HepG2 (cell line): ENCODE measurements at regions not wholly inside any gene's neighbourhood (a gene's known extent, or its start where the extent isn't known, plus 50 kb on each side); places are given as distances from the start of the nearest gene placed in this dataset.

Experiments used
- ATAC-seq: fragments of 200-7000 bp; cut with Tn5 transposase; 3 replicates; pipeline ENCODE4 v1.9.1; 2020; ENCODE audit warnings: mild to moderate bottlenecking, moderate library complexity
- BruUV-seq: library from RNA; stranded (reverse); fragments of 400-500 nt; replicated peaks from 2 replicates; lab custom pipeline; 2021; lab: Mats Ljungman, UMichigan
- CTCF ChIA-PET: fragments of 300-600 bp; formaldehyde crosslinking; extraction: SDS; loops from one replicate; lab custom pipeline; 2021; ENCODE audit warnings: low total read pairs, inconsistent platforms, low intra/inter-chr PET ratio; lab: Yijun Ruan, JAX
- POLR2A ChIA-PET: fragments of 350-600 bp; sonication (Branson Sonifier 250); formaldehyde crosslinking; loops from one replicate; lab custom pipeline; 2020; ENCODE audit warnings: antibody characterized with exemption, inconsistent platforms; lab: Yijun Ruan, JAX
- DNase-seq: peaks from one replicate; pipeline ENCODE4 v3.0.0-alpha.2; 2015; ENCODE audit warnings: low spot score
- FAIRE-seq: peaks from 3 replicates; lab custom pipeline; 2011; peaks lifted over from hg19 to GRCh38; lab: Jason Lieb, UNC
- H2AFZ ChIP-seq: one replicate; pipeline ENCODE4 v1.6.1; 2011; ENCODE audit warnings: low read length, inconsistent platforms
- H3K27ac ChIP-seq: fragments of 300-600 bp; 3 replicates; pipeline ENCODE4 v1.8.0; 2011; ENCODE audit warnings: mixed run types, mild to moderate bottlenecking, mixed read lengths, low read length, inconsistent platforms; ENCODE audit not compliant: insufficient read depth; ENCODE audit errors: extremely low read length
- H3K27me3 ChIP-seq, 2 experiments: fragments of 200-600 bp in 1 of 2; 2 replicates in 1 of 2; 3 replicates in 1 of 2; pipeline versions ENCODE4 v1.6.0 to v1.8.0; 2011; ENCODE audit warnings: low read length in 2 of 2, mild to moderate bottlenecking in 2 of 2, moderate library complexity in 2 of 2, inconsistent platforms in 1 of 2; ENCODE audit not compliant: insufficient read depth in 2 of 2, control insufficient read depth in 1 of 2
- H3K36me3 ChIP-seq, 2 experiments: fragments of 200-600 bp in 1 of 2; replicated peaks in 1 of 2; 2 replicates in 1 of 2; 3 replicates in 1 of 2; pipeline versions ENCODE4 v1.5.1 to v1.8.0; 2011; ENCODE audit warnings: low read length in 2 of 2, inconsistent platforms in 1 of 2; ENCODE audit not compliant: insufficient read depth in 2 of 2, control insufficient read depth in 1 of 2
- H3K4me1 ChIP-seq: 2 replicates; pipeline ENCODE4 v1.5.1; 2012; ENCODE audit warnings: low read length, inconsistent platforms; ENCODE audit not compliant: insufficient read depth
- H3K4me2 ChIP-seq: 2 replicates; pipeline ENCODE4 v1.6.0; 2011; ENCODE audit warnings: low read depth, low read length, inconsistent platforms
- H3K4me3 ChIP-seq, 3 experiments: fragments of 200-600 bp in 1 of 3; sonication (generic), shearing (Covaris generic) in 1 of 3; replicated peaks in 1 of 3; 2 replicates each; pipeline ENCODE4 v1.5.1; 2011 to 2016; ENCODE audit warnings: low read length in 3 of 3, inconsistent platforms in 2 of 3, low read depth in 2 of 3, mild to moderate bottlenecking in 2 of 3, control low read depth in 1 of 3, mixed read lengths in 1 of 3; ENCODE audit not compliant: insufficient read depth in 1 of 3
- H3K79me2 ChIP-seq: one replicate; pipeline ENCODE4 v1.6.1; 2011; ENCODE audit warnings: low read length, inconsistent platforms; ENCODE audit not compliant: insufficient read depth
- H3K9ac ChIP-seq: 2 replicates; pipeline ENCODE4 v1.6.0; 2011; ENCODE audit warnings: mild to moderate bottlenecking, low read depth, low read length, inconsistent platforms; ENCODE audit not compliant: insufficient read depth
- H3K9me3 ChIP-seq: 2 replicates; pipeline ENCODE4 v1.5.1; 2012; ENCODE audit warnings: mild to moderate bottlenecking, low read length
- H4K20me1 ChIP-seq: 2 replicates; pipeline ENCODE4 v1.6.0; 2011; ENCODE audit warnings: inconsistent platforms, mild to moderate bottlenecking, low read length, moderate library complexity; ENCODE audit not compliant: insufficient read depth
- GPN1 ChIP-seq: sonication (generic); formaldehyde crosslinking; IDR thresholded peaks from 2 replicates; pipeline ENCODE4 v1.5.1; 2020; ENCODE audit warnings: missing genetic modification reagents, borderline replicate concordance
- HOXA3 ChIP-seq: sonication (generic); formaldehyde crosslinking; IDR thresholded peaks from 2 replicates; pipeline ENCODE4 v1.5.0; 2020; ENCODE audit warnings: missing genetic modification reagents
- KLF9 ChIP-seq: IDR thresholded peaks from 2 replicates; pipeline ENCODE4 v1.6.1; 2016; ENCODE audit warnings: low read depth
- PHF5A ChIP-seq: IDR thresholded peaks from one replicate; pipeline ENCODE4 v1.6.1; 2018; ENCODE audit warnings: low read depth, missing genetic modification reagents; ENCODE audit not compliant: unreplicated experiment
- RXRA ChIP-seq: sonication (generic); formaldehyde crosslinking; IDR thresholded peaks from 2 replicates; pipeline ENCODE4 v1.5.1; 2020; ENCODE audit warnings: missing genetic modification reagents
- SNAPC2 ChIP-seq: sonication (generic); formaldehyde crosslinking; IDR thresholded peaks from 2 replicates; pipeline ENCODE4 v1.8.1; 2022; ENCODE audit warnings: mild to moderate bottlenecking, missing genetic modification reagents
- ZNF367 ChIP-seq: sonication (generic); formaldehyde crosslinking; IDR thresholded peaks from 2 replicates; pipeline ENCODE4 v1.4.0; 2020; ENCODE audit warnings: missing genetic modification reagents, borderline replicate concordance
- ZNF589 ChIP-seq: sonication (generic); formaldehyde crosslinking; conservative IDR thresholded peaks from 2 replicates; pipeline ENCODE4 v1.8.0; 2022; ENCODE audit warnings: mild to moderate bottlenecking, moderate library complexity, missing genetic modification reagents
- ZNF615 ChIP-seq: sonication (generic); formaldehyde crosslinking; IDR thresholded peaks from 2 replicates; pipeline ENCODE4 v1.5.0; 2020; ENCODE audit warnings: mild to moderate bottlenecking, missing genetic modification reagents, borderline replicate concordance
- ZNF724P ChIP-seq: sonication (generic); formaldehyde crosslinking; IDR thresholded peaks from 2 replicates; pipeline ENCODE4 v1.8.0; 2022; ENCODE audit warnings: missing genetic modification reagents, borderline replicate concordance
- ZNF792 ChIP-seq: IDR thresholded peaks from 2 replicates; pipeline ENCODE4 v1.6.1; 2016
- WGBS: methylation state at CpG from one replicate; pipeline ENCODE4 v1.1.6; 2017; ENCODE audit warnings: low lambda C conversion rate; 5-methylcytosine and 5-hydroxymethylcytosine counted together
- in situ Hi-C: cut with HindIII; loops from 2 replicates; pipeline ENCODE4 v1.10.0; 2017; ENCODE audit warnings: low pct_unique_long_range_greater_than_20kb; ENCODE audit not compliant: extremely low pct_ligation_motif_present
- intact Hi-C: fragments of 100-400 bp; cut with micrococcal nuclease; formaldehyde crosslinking; loops from one replicate; pipeline ENCODE4 v1.10.0; 2022; ENCODE audit not compliant: unreplicated experiment

- Histone ChIP-seq H3K4me3 (no peak overlapping the region), H3K27ac (no peak overlapping the region), H3K27me3 (peaks cover 0 to 4% of the 10 kb centered on the region in 2 experiments; a peak in 1 of 5 replicates), H3K79me2 (no peaks in the 10 kb centered on the region), H3K9me3 (no peaks in the 10 kb centered on the region), H3K4me1 (no peaks in the 10 kb centered on the region), H3K36me3 (no peaks in the 10 kb centered on the region), H4K20me1 (no peaks in the 10 kb centered on the region), H3K4me2 (no peak overlapping the region), H2AFZ (no peak overlapping the region), H3K9ac (no peak overlapping the region)
- POLR2A ChIA-PET: no interaction called here
- no peak for TF ChIP-seq SNAPC2 (CRISPR knock-in tag)
- TF ChIP-seq ZNF792 (CRISPR knock-in tag): no peak
- ATAC-seq (no peak), DNase-seq (no peak), FAIRE-seq (no peak)
- BruUV-seq: no TSS peak
- CTCF ChIA-PET: no interaction called here
- intact Hi-C loops (no loop called here), in situ Hi-C loops (no loop called here)
- 3% methylated on average over 7 of the region's 7 CpGs for WGBS
Observed at GRCh38 chr5:54874337-54875021, 110.9 kb downstream of the ESM1 start.

- intact Hi-C loops (no loop called here), in situ Hi-C loops (no loop called here)
- Histone ChIP-seq H3K36me3 (no peaks in the 10 kb centered on the region), H3K79me2 (no peaks in the 10 kb centered on the region), H3K9me3 (no peaks in the 10 kb centered on the region), H3K4me1 (no peaks in the 10 kb centered on the region), H4K20me1 (no peaks in the 10 kb centered on the region), H3K9ac (no peak overlapping the region), H2AFZ (no peak overlapping the region), H3K4me2 (no peak overlapping the region), H3K4me3 (no peak overlapping the region), H3K27me3 (peaks cover 0 to 4% of the 10 kb centered on the region in 2 experiments; a peak in 1 of 5 replicates), H3K27ac (no peak overlapping the region)
- DNase-seq (no peak), FAIRE-seq (no peak), ATAC-seq (no peak)
- 21% methylated on average over 2 of the region's 2 CpGs for WGBS
- POLR2A ChIA-PET: no interaction called here
- CTCF ChIA-PET: no interaction called here
- no TSS peak for BruUV-seq
- no peak for TF ChIP-seq ZNF367 (CRISPR knock-in tag)
- TF ChIP-seq ZNF589: no peak
- no peak for TF ChIP-seq ZNF615 (CRISPR knock-in tag)
- TF ChIP-seq KLF9: no peak
- TF ChIP-seq GPN1 (CRISPR knock-in tag): no peak
- no peak for TF ChIP-seq HOXA3
- TF ChIP-seq PHF5A: no peak
- no peak for TF ChIP-seq RXRA (CRISPR knock-in tag)
- no peak for TF ChIP-seq ZNF724P
Observed at GRCh38 chr5:54873691-54874090, 111.7 kb downstream of the ESM1 start.
